Left ventricle myocardium inferior (tissue), 1 donor: ENCODE measurements at regions not wholly inside any gene's neighbourhood (a gene's known extent, or its start where the extent isn't known, plus 50 kb on each side); places are given as distances from the start of the nearest gene placed in this dataset.
A peak's percentile ranks its signal among the peaks of the same experiment; 100 is the strongest.

ENCODE experiments used
- DNase-seq: peaks from one replicate; pipeline ENCODE4 v3.0.0-alpha.2; 2020
- H3K27ac ChIP-seq: fragments of 200-600 bp; replicated peaks from 2 replicates; pipeline ENCODE4 v1.8.0; 2021
- H3K27me3 ChIP-seq: fragments of 200-600 bp; 2 replicates; pipeline ENCODE4 v1.8.0; 2021; ENCODE audit warnings: low read depth
- H3K36me3 ChIP-seq: fragments of 200-600 bp; 2 replicates; pipeline ENCODE4 v1.8.0; 2021
- H3K4me1 ChIP-seq: fragments of 200-600 bp; 2 replicates; pipeline ENCODE4 v1.8.0; 2021
- H3K4me3 ChIP-seq: fragments of 200-600 bp; 2 replicates; pipeline ENCODE4 v1.8.0; 2021; ENCODE audit warnings: mild to moderate bottlenecking, moderate library complexity
- H3K9me3 ChIP-seq: fragments of 200-600 bp; replicated peaks from 2 replicates; pipeline ENCODE4 v1.8.0; 2021
- CTCF ChIP-seq: fragments of 200-600 bp; IDR thresholded peaks from 2 replicates; pipeline ENCODE4 v1.8.0; 2021; ENCODE audit warnings: antibody characterized with exemption, mild to moderate bottlenecking, borderline replicate concordance
- intact Hi-C: fragments of 100-400 bp; cut with micrococcal nuclease; formaldehyde crosslinking; loops from one replicate; pipeline ENCODE4 v1.11.0; 2022
- donor health status: DM: no; HTN: yes; CAD: no; lungs with severe emphysema.

DNA sequence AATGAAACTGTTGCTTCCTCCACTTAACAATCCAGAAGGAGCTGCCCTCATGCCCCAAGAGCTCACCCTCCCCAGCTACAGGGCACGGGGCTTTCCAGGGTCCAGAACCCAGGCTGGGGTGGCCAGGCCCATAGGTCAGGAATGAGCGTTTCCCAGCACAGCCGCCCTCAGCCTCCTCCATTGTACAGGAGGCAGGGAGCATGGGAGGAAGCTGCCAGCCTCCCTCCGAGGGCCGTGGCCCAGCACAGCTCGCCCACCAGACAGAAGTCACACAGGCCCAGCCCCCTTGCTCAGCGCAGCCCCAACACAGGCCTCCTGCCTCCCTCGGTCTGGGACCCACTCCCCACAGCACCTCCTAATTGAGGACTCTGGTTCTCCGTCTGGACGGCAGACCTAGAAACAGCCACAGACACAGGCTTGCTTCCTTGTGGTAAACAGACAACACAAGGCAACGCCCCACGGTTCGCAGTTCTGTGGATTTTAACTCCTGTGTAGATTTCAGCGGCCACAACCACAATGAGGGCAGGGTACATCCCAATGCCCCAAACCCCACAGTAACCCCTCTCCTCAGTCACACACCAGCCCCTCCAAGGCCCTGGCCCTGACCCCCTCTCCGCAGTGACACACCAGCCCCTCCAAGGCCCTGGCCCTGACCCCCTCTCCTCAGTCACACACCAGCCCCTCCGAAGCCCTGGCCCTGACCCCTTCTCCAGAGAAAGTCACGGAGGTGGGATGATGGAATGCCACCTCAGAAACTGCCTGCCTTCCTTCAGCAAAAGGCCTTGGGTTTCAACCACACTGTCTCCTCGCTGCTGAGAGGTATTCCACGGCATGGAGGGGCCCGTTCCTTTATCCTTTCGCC lies 173.5 kb downstream of the DLL1 start:
- intact Hi-C loops: no loop called here
- TF ChIP-seq CTCF: no peak
- Histone ChIP-seq H3K36me3 (no peaks in the 10 kb centered on the region), H3K4me1 (peaks cover 4% of the 10 kb centered on the region), H3K27me3 (no peaks in the 10 kb centered on the region), H3K4me3 (no peak overlapping the region), H3K9me3 (peaks cover 29% of the 10 kb centered on the region), H3K27ac (no peak overlapping the region)
- DNase-seq: peak; percentile 3

DNA sequence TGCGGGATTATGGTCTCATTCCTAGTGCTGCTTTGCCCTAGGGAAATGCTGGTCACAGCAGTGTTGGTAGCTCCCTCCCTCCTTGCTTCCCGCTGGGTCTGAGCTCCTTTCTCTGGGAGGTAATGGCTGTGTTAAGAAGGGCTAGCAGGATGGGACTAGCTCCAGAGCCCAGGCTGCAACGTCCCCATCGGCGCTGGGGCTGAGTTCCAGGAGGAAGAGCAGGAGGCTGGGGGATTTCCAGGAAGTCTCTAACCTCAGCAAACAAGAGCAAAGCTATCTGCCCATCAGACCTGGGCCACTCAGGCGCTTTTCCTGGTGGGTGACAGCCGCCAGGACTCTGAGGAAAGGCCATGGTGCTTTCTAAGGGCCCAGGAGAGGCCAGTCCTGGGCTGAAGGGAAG lies 174.2 kb downstream of the DLL1 start:
- DNase-seq: peak; percentile 3
- no peak for TF ChIP-seq CTCF
- Histone ChIP-seq H3K9me3 (peaks cover 24% of the 10 kb centered on the region), H3K36me3 (no peaks in the 10 kb centered on the region), H3K27me3 (no peaks in the 10 kb centered on the region), H3K4me1 (peaks cover 4% of the 10 kb centered on the region), H3K27ac (no peak overlapping the region), H3K4me3 (no peak overlapping the region)
- intact Hi-C loops: no loop called here

DNA sequence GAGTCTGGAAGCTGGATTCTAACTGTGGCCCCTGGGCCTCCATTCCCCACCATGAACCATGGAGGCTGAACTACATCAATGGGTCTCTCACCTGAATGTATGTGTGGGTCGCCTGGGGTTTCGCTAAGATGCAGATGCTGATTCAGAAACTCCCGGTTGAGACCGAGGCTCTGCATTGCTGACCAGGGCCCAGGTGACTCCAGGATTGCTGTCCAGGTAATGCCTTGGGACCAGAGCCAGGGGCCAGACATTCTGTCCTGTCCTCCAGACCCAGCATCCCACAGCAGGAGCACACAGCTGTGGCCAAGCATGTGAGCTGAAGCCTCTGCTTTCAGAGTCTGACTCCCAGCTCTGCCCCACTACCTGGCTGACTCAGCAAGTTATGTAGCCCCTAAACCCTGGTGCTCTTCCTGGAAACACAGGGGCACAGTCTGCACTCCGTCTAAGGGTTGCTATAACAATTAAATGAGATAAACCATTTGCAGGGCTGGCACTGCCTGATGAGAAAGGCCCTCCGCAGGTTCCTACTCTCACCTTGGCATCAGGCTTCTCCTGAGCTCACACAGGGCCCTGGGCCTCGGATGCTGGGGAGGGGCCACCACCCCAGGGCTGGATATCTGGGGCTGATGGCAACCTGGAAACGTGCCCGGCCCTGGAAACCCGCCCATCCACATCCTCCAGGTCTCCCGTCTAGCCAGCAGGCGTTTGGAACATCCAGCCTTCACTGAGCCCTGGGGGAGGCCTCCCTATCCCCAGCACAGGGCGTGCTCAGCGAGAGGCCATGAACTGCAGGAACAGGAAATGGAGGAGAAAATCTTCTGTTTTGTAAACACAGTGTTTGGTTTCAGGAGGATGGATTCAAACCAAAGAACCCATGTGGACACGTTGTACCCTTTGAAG lies 175.7 kb downstream of the DLL1 start:
- no peak overlapping the region for H3K27ac ChIP-seq
- H3K9me3 ChIP-seq: peaks cover 10% of the 10 kb centered on the region
- DNase-seq: peak; percentile 15
- no peak overlapping the region for H3K4me3 ChIP-seq
- H3K4me1 ChIP-seq: peaks cover 4% of the 10 kb centered on the region
- intact Hi-C loops: no loop called here
- no peaks in the 10 kb centered on the region for H3K36me3 ChIP-seq
- TF ChIP-seq CTCF: no peak
- no peaks in the 10 kb centered on the region for H3K27me3 ChIP-seq

- H3K4me3 ChIP-seq: no peak overlapping the region
- H3K4me1 ChIP-seq: peaks cover 4% of the 10 kb centered on the region
- H3K36me3 ChIP-seq: no peaks in the 10 kb centered on the region
- intact Hi-C loops: no loop called here
- DNase-seq: no peak
- no peaks in the 10 kb centered on the region for H3K27me3 ChIP-seq
- TF ChIP-seq CTCF: no peak
- peaks cover 2% of the 10 kb centered on the region for H3K9me3 ChIP-seq
- H3K27ac ChIP-seq: no peak overlapping the region
These were observed 176.5 kb downstream of the DLL1 start for GRCh38 chr6:170114187-170114945.

DNA sequence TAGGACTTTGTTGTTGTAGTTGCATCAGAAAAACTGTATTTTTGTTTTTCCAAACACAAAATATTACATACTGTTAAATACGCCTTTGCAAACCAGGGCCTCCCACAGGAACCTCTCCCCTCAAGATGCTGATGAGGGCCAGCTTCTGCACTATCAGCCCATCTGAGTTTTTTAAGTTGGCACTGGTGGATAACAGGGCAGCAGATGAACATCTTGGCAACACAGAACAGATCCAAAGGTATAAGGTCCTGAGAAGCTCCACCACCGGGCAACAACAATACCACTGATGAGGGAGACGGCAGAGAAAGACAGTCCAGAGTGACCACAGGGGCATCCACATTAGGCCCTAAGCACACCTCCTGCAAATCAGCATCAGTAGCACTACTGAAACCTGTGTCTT lies 177.7 kb downstream of the DLL1 start:
- Histone ChIP-seq H3K4me3 (no peak overlapping the region), H3K36me3 (no peaks in the 10 kb centered on the region), H3K27me3 (no peaks in the 10 kb centered on the region), H3K27ac (no peak overlapping the region), H3K9me3 (no peaks in the 10 kb centered on the region), H3K4me1 (peaks cover 4% of the 10 kb centered on the region)
- intact Hi-C loops: no loop called here
- DNase-seq: no peak
- TF ChIP-seq CTCF: no peak
